HepG2 (cell line): ENCODE measurements at regions not wholly inside any gene's neighbourhood (a gene's known extent, or its start where the extent isn't known, plus 50 kb on each side); places are given as distances from the start of the nearest gene placed in this dataset.

Source experiments
- ATAC-seq: fragments of 200-7000 bp; cut with Tn5 transposase; 3 replicates; pipeline ENCODE4 v1.9.1; 2020; ENCODE audit warnings: mild to moderate bottlenecking, moderate library complexity
- BruUV-seq: library from RNA; stranded (reverse); fragments of 400-500 nt; replicated peaks from 2 replicates; lab custom pipeline; 2021; lab: Mats Ljungman, UMichigan
- CTCF ChIA-PET: fragments of 300-600 bp; formaldehyde crosslinking; extraction: SDS; loops from one replicate; lab custom pipeline; 2021; ENCODE audit warnings: low total read pairs, inconsistent platforms, low intra/inter-chr PET ratio; lab: Yijun Ruan, JAX
- POLR2A ChIA-PET: fragments of 350-600 bp; sonication (Branson Sonifier 250); formaldehyde crosslinking; loops from one replicate; lab custom pipeline; 2020; ENCODE audit warnings: antibody characterized with exemption, inconsistent platforms; lab: Yijun Ruan, JAX
- DNase-seq: peaks from one replicate; pipeline ENCODE4 v3.0.0-alpha.2; 2015; ENCODE audit warnings: low spot score
- FAIRE-seq: peaks from 3 replicates; lab custom pipeline; 2011; peaks lifted over from hg19 to GRCh38; lab: Jason Lieb, UNC
- H2AFZ ChIP-seq: one replicate; pipeline ENCODE4 v1.6.1; 2011; ENCODE audit warnings: low read length, inconsistent platforms
- H3K27ac ChIP-seq: fragments of 300-600 bp; 3 replicates; pipeline ENCODE4 v1.8.0; 2011; ENCODE audit warnings: mixed run types, mild to moderate bottlenecking, mixed read lengths, low read length, inconsistent platforms; ENCODE audit not compliant: insufficient read depth; ENCODE audit errors: extremely low read length
- H3K27me3 ChIP-seq, 2 experiments: fragments of 200-600 bp in 1 of 2; 2 replicates in 1 of 2; 3 replicates in 1 of 2; pipeline versions ENCODE4 v1.6.0 to v1.8.0; 2011; ENCODE audit warnings: low read length in 2 of 2, mild to moderate bottlenecking in 2 of 2, moderate library complexity in 2 of 2, inconsistent platforms in 1 of 2; ENCODE audit not compliant: insufficient read depth in 2 of 2, control insufficient read depth in 1 of 2
- H3K36me3 ChIP-seq, 2 experiments: fragments of 200-600 bp in 1 of 2; replicated peaks in 1 of 2; 2 replicates in 1 of 2; 3 replicates in 1 of 2; pipeline versions ENCODE4 v1.5.1 to v1.8.0; 2011; ENCODE audit warnings: low read length in 2 of 2, inconsistent platforms in 1 of 2; ENCODE audit not compliant: insufficient read depth in 2 of 2, control insufficient read depth in 1 of 2
- H3K4me1 ChIP-seq: 2 replicates; pipeline ENCODE4 v1.5.1; 2012; ENCODE audit warnings: low read length, inconsistent platforms; ENCODE audit not compliant: insufficient read depth
- H3K4me2 ChIP-seq: 2 replicates; pipeline ENCODE4 v1.6.0; 2011; ENCODE audit warnings: low read depth, low read length, inconsistent platforms
- H3K4me3 ChIP-seq, 3 experiments: fragments of 200-600 bp in 1 of 3; sonication (generic), shearing (Covaris generic) in 1 of 3; replicated peaks in 1 of 3; 2 replicates each; pipeline ENCODE4 v1.5.1; 2011 to 2016; ENCODE audit warnings: low read length in 3 of 3, inconsistent platforms in 2 of 3, low read depth in 2 of 3, mild to moderate bottlenecking in 2 of 3, control low read depth in 1 of 3, mixed read lengths in 1 of 3; ENCODE audit not compliant: insufficient read depth in 1 of 3
- H3K79me2 ChIP-seq: one replicate; pipeline ENCODE4 v1.6.1; 2011; ENCODE audit warnings: low read length, inconsistent platforms; ENCODE audit not compliant: insufficient read depth
- H3K9ac ChIP-seq: 2 replicates; pipeline ENCODE4 v1.6.0; 2011; ENCODE audit warnings: mild to moderate bottlenecking, low read depth, low read length, inconsistent platforms; ENCODE audit not compliant: insufficient read depth
- H3K9me3 ChIP-seq: 2 replicates; pipeline ENCODE4 v1.5.1; 2012; ENCODE audit warnings: mild to moderate bottlenecking, low read length
- H4K20me1 ChIP-seq: 2 replicates; pipeline ENCODE4 v1.6.0; 2011; ENCODE audit warnings: inconsistent platforms, mild to moderate bottlenecking, low read length, moderate library complexity; ENCODE audit not compliant: insufficient read depth
- ADNP ChIP-seq: sonication (generic); formaldehyde crosslinking; IDR thresholded peaks from 2 replicates; pipeline ENCODE4 v1.4.0; 2020; ENCODE audit warnings: missing genetic modification reagents
- ARHGAP35 ChIP-seq: sonication (generic); formaldehyde crosslinking; IDR thresholded peaks from 2 replicates; pipeline ENCODE4 v1.9.0; 2022; ENCODE audit warnings: mild to moderate bottlenecking, inconsistent platforms, moderate library complexity, missing genetic modification reagents, borderline replicate concordance
- FOXM1 ChIP-seq: sonication (generic); formaldehyde crosslinking; IDR thresholded peaks from 2 replicates; pipeline ENCODE4 v1.5.0; 2020; ENCODE audit warnings: missing genetic modification reagents
- KDM5B ChIP-seq: sonication (generic); formaldehyde crosslinking; IDR thresholded peaks from 2 replicates; pipeline ENCODE4 v1.4.0; 2020; ENCODE audit warnings: missing genetic modification reagents, mild to moderate bottlenecking, borderline replicate concordance
- MIXL1 ChIP-seq: IDR thresholded peaks from 2 replicates; pipeline ENCODE4 v1.6.1; 2016
- SAP130 ChIP-seq: IDR thresholded peaks from 2 replicates; pipeline ENCODE4 v1.6.1; 2016; ENCODE audit warnings: low read depth
- ZNF260 ChIP-seq: sonication (generic); formaldehyde crosslinking; IDR thresholded peaks from 2 replicates; pipeline ENCODE4 v1.4.0; 2020; ENCODE audit warnings: missing genetic modification reagents, low read depth, mild to moderate bottlenecking, borderline replicate concordance
- ZNF790 ChIP-seq: sonication (generic); formaldehyde crosslinking; IDR thresholded peaks from 2 replicates; pipeline ENCODE4 v1.8.0; 2022; ENCODE audit warnings: missing genetic modification reagents, mild to moderate bottlenecking, borderline replicate concordance
- WGBS: methylation state at CpG from one replicate; pipeline ENCODE4 v1.1.6; 2017; ENCODE audit warnings: low lambda C conversion rate; 5-methylcytosine and 5-hydroxymethylcytosine counted together
- in situ Hi-C: cut with HindIII; loops from 2 replicates; pipeline ENCODE4 v1.10.0; 2017; ENCODE audit warnings: low pct_unique_long_range_greater_than_20kb; ENCODE audit not compliant: extremely low pct_ligation_motif_present
- intact Hi-C: fragments of 100-400 bp; cut with micrococcal nuclease; formaldehyde crosslinking; loops from one replicate; pipeline ENCODE4 v1.10.0; 2022; ENCODE audit not compliant: unreplicated experiment
- TF ChIP-seq, protein P1 (sequence below): sonication (generic); formaldehyde crosslinking; IDR thresholded peaks from 2 replicates; pipeline ENCODE4 v1.5.1; 2020; ENCODE audit warnings: mild to moderate bottlenecking, missing genetic modification reagents, moderate library complexity
- TF ChIP-seq, protein P2 (sequence below): sonication (generic); formaldehyde crosslinking; IDR thresholded peaks from 2 replicates; pipeline ENCODE4 v1.8.1; 2023; ENCODE audit warnings: mild to moderate bottlenecking, missing genetic modification reagents
- TF ChIP-seq, protein P3 (sequence below): sonication (generic); formaldehyde crosslinking; IDR thresholded peaks from 2 replicates; pipeline ENCODE4 v1.5.0; 2020; ENCODE audit warnings: mild to moderate bottlenecking, missing genetic modification reagents

- TF ChIP-seq ARHGAP35 (CRISPR knock-in tag) (no peak), ZNF790 (CRISPR knock-in tag) (no peak), ADNP (CRISPR knock-in tag) (no peak), MIXL1 (CRISPR knock-in tag) (no peak), ZNF260 (CRISPR knock-in tag) (no peak)
- TF ChIP-seq, protein P1, sequence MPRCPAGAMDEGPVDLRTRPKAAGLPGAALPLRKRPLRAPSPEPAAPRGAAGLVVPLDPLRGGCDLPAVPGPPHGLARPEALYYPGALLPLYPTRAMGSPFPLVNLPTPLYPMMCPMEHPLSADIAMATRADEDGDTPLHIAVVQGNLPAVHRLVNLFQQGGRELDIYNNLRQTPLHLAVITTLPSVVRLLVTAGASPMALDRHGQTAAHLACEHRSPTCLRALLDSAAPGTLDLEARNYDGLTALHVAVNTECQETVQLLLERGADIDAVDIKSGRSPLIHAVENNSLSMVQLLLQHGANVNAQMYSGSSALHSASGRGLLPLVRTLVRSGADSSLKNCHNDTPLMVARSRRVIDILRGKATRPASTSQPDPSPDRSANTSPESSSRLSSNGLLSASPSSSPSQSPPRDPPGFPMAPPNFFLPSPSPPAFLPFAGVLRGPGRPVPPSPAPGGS, result 0 out of 2 replicates have a peak, but pooled peaks have one; percentile 5
- TF ChIP-seq, protein P2, sequence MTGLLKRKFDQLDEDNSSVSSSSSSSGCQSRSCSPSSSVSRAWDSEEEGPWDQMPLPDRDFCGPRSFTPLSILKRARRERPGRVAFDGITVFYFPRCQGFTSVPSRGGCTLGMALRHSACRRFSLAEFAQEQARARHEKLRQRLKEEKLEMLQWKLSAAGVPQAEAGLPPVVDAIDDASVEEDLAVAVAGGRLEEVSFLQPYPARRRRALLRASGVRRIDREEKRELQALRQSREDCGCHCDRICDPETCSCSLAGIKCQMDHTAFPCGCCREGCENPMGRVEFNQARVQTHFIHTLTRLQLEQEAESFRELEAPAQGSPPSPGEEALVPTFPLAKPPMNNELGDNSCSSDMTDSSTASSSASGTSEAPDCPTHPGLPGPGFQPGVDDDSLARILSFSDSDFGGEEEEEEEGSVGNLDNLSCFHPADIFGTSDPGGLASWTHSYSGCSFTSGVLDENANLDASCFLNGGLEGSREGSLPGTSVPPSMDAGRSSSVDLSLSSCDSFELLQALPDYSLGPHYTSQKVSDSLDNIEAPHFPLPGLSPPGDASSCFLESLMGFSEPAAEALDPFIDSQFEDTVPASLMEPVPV (CRISPR knock-in tag), result 0 out of 2 replicates have a peak, but pooled peaks have one; percentile 12
- TF ChIP-seq, protein P3, sequence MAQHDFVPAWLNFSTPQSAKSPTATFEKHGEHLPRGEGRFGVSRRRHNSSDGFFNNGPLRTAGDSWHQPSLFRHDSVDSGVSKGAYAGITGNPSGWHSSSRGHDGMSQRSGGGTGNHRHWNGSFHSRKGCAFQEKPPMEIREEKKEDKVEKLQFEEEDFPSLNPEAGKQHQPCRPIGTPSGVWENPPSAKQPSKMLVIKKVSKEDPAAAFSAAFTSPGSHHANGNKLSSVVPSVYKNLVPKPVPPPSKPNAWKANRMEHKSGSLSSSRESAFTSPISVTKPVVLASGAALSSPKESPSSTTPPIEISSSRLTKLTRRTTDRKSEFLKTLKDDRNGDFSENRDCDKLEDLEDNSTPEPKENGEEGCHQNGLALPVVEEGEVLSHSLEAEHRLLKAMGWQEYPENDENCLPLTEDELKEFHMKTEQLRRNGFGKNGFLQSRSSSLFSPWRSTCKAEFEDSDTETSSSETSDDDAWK (CRISPR knock-in tag), result no peak
These were observed 162.2 kb downstream of the LY86 start (continued) for GRCh38 chr6:6750594-6751265.

GRCh38 chr6:6751266-6751596 is 162.7 kb downstream of the LY86 start:
- Histone ChIP-seq H3K4me3 (no peak overlapping the region), H3K4me1 (peaks cover 34% of the 10 kb centered on the region), H3K4me2 (no peak overlapping the region), H3K36me3 (no peaks in the 10 kb centered on the region), H3K9me3 (no peaks in the 10 kb centered on the region), H3K27ac (no peak overlapping the region), H2AFZ (no peak overlapping the region), H3K9ac (no peak overlapping the region), H3K27me3 (peaks cover 4 to 24% of the 10 kb centered on the region in 2 experiments; a peak in 3 of 5 replicates), H4K20me1 (no peaks in the 10 kb centered on the region), H3K79me2 (no peaks in the 10 kb centered on the region)
- TF ChIP-seq KDM5B, result peak; percentile 42; the same call in 1 of the 2 replicates
- no peak for TF ChIP-seq FOXM1
- TF ChIP-seq SAP130 (CRISPR knock-in tag), result no peak
- no peak for FAIRE-seq
- ChIA-PET CTCF (no interaction called here), POLR2A (no interaction called here)
- no peak for ATAC-seq
- in situ Hi-C loops, result no loop called here
- no peak for DNase-seq
- WGBS, result 0% methylated on average over 2 of the region's 2 CpGs
- no TSS peak for BruUV-seq
- intact Hi-C loops, result no loop called here
